K562 (cell line): ENCODE measurements at regions not wholly inside any gene's neighbourhood (a gene's known extent, or its start where the extent isn't known, plus 50 kb on each side); places are given as distances from the start of the nearest gene placed in this dataset.

ENCODE experiments used
- ATAC-seq: fragments of 200-7000 bp; cut with Tn5 transposase; 3 replicates; pipeline ENCODE4 v1.9.1; 2020; ENCODE audit warnings: moderate library complexity
- BruUV-seq: library from RNA; stranded (reverse); fragments of 400-500 nt; replicated peaks from 2 replicates; lab custom pipeline; 2021; lab: Mats Ljungman, UMichigan
- CTCF ChIA-PET: fragments of 300-600 bp; formaldehyde crosslinking; extraction: SDS; loops from one replicate; lab custom pipeline; 2021; ENCODE audit warnings: low intra/inter-chr PET ratio; lab: Yijun Ruan, JAX
- POLR2A ChIA-PET: fragments of 300-600, 350-650 bp; sonication (Branson Sonifier 250); formaldehyde crosslinking; extraction: SDS; loops from one replicate; lab custom pipeline; 2021; ENCODE audit warnings: antibody characterized with exemption, inconsistent platforms; lab: Yijun Ruan, JAX
- DNase-seq, 4 experiments: peaks; one replicate each; pipeline versions ENCODE4 v3.0.0 to v3.0.0-alpha.2; 2011 to 2018; ENCODE audit warnings: low spot score in 3 of 4, mixed read lengths in 3 of 4; ENCODE audit errors: extremely low read depth in 1 of 4
- FAIRE-seq: peaks from 2 replicates; lab custom pipeline; 2011; peaks lifted over from hg19 to GRCh38; lab: Jason Lieb, UNC
- H2AFZ ChIP-seq: 2 replicates; pipeline ENCODE4 v1.6.0; 2011; ENCODE audit warnings: low read depth, low read length, control low read depth, inconsistent platforms
- H3K27ac ChIP-seq: fragments of 200-600 bp; 3 replicates; pipeline ENCODE4 v1.8.0; 2011; ENCODE audit warnings: low read depth, mild to moderate bottlenecking, control low read depth, inconsistent platforms, low read length, moderate library complexity, mixed read lengths; ENCODE audit errors: extremely low read depth
- H3K27me3 ChIP-seq, 2 experiments: fragments of 300-600 bp in 1 of 2; 2 replicates in 1 of 2; 3 replicates in 1 of 2; pipeline versions ENCODE4 v1.6.0 to v1.8.0; 2011; ENCODE audit warnings: inconsistent platforms in 2 of 2, low read length in 2 of 2, mild to moderate bottlenecking in 1 of 2, mixed read lengths in 1 of 2, moderate library complexity in 1 of 2; ENCODE audit not compliant: control insufficient read depth in 2 of 2, insufficient read depth in 2 of 2
- H3K36me3 ChIP-seq: fragments of 300-600 bp; 3 replicates; pipeline ENCODE4 v1.8.0; 2011; ENCODE audit warnings: mild to moderate bottlenecking, low read length, inconsistent platforms; ENCODE audit not compliant: control insufficient read depth, insufficient read depth
- H3K4me1 ChIP-seq, 2 experiments: fragments of 200-600 bp in 1 of 2; replicated peaks in 1 of 2; 2 replicates in 1 of 2; 3 replicates in 1 of 2; pipeline versions ENCODE4 v1.5.1 to v1.8.0; 2011; ENCODE audit warnings: inconsistent platforms in 2 of 2, low read length in 2 of 2, mild to moderate bottlenecking in 1 of 2, mixed read lengths in 1 of 2, moderate library complexity in 1 of 2; ENCODE audit not compliant: control insufficient read depth in 2 of 2, insufficient read depth in 2 of 2
- H3K4me2 ChIP-seq: 2 replicates; pipeline ENCODE4 v1.6.1; 2011; ENCODE audit warnings: low read length, control low read depth, inconsistent platforms, mixed read lengths; ENCODE audit not compliant: insufficient read depth
- H3K4me3 ChIP-seq: fragments of 200-600 bp; sonication (generic), shearing (Covaris generic); 2 replicates; pipeline ENCODE4 v1.5.1; 2016; ENCODE audit warnings: control low read depth, inconsistent platforms
- H3K79me2 ChIP-seq: fragments of 200-600 bp; 3 replicates; pipeline ENCODE4 v1.8.0; 2011; ENCODE audit warnings: low read length, inconsistent platforms; ENCODE audit not compliant: control insufficient read depth, insufficient read depth
- H3K9ac ChIP-seq, 2 experiments: 2 replicates each; pipeline versions ENCODE4 v1.6.0 to v1.6.1; 2011; ENCODE audit warnings: low read depth in 2 of 2, low read length in 2 of 2, control low read depth in 1 of 2, inconsistent platforms in 1 of 2, mild to moderate bottlenecking in 1 of 2, mixed read lengths in 1 of 2; ENCODE audit not compliant: insufficient read depth in 1 of 2
- H3K9me1 ChIP-seq: one replicate; pipeline ENCODE4 v1.6.0; 2011; ENCODE audit warnings: inconsistent platforms, mild to moderate bottlenecking, low read length, moderate library complexity; ENCODE audit not compliant: control insufficient read depth, insufficient read depth
- H3K9me3 ChIP-seq: replicated peaks from 2 replicates; pipeline ENCODE4 v1.5.1; 2011; ENCODE audit warnings: low read depth, low read length, inconsistent platforms; ENCODE audit not compliant: control insufficient read depth, insufficient read depth
- H4K20me1 ChIP-seq: replicated peaks from 2 replicates; pipeline ENCODE4 v1.6.1; 2011; ENCODE audit warnings: low read length, inconsistent platforms, mixed read lengths; ENCODE audit not compliant: control insufficient read depth, insufficient read depth
- ARID1B ChIP-seq: fragments of 450-650 bp; IDR thresholded peaks from 2 replicates; pipeline ENCODE4 v1.6.1; 2016; ENCODE audit warnings: antibody characterized with exemption, mild to moderate bottlenecking, inconsistent platforms
- C11orf30 ChIP-seq: fragments of 450-650 bp; IDR thresholded peaks from 2 replicates; pipeline ENCODE4 v1.6.1; 2016; ENCODE audit warnings: low read depth, mild to moderate bottlenecking
- EP300 ChIP-seq: IDR thresholded peaks from 2 replicates; pipeline ENCODE4 v1.6.1; 2012; ENCODE audit warnings: low read length, improper control_type of control experiment
- FIP1L1 ChIP-seq: fragments of 200-400 bp; formaldehyde crosslinking; IDR thresholded peaks from 2 replicates; pipeline ENCODE4 v1.6.1; 2018; ENCODE audit warnings: mild to moderate bottlenecking, low read depth, low read length; ENCODE audit not compliant: poor library complexity, severe bottlenecking
- FOXJ2 ChIP-seq: fragments of 200-800 bp; sonication (Bioruptor generic); IDR thresholded peaks from 2 replicates; pipeline ENCODE4 v1.6.1; 2016; ENCODE audit warnings: missing genetic modification characterization, missing compliant biosample characterization
- L3MBTL2 ChIP-seq: fragments of 450-650 bp; IDR thresholded peaks from 2 replicates; pipeline ENCODE4 v1.6.1; 2016; ENCODE audit warnings: mild to moderate bottlenecking, moderate library complexity
- MAFG ChIP-seq: fragments of 450-650 bp; conservative IDR thresholded peaks from 2 replicates; pipeline ENCODE4 v1.6.1; 2016; ENCODE audit warnings: missing genetic modification characterization, missing compliant biosample characterization
- MECOM ChIP-seq: fragments of 250-450 bp; sonication (Bioruptor Pico); IDR thresholded peaks from 2 replicates; pipeline ENCODE4 v1.8.0; 2022; ENCODE audit warnings: inconsistent platforms
- PURB ChIP-seq: sonication (generic); formaldehyde crosslinking; IDR thresholded peaks from 2 replicates; pipeline ENCODE4 v1.9.0; 2021; ENCODE audit warnings: low read depth, mild to moderate bottlenecking, missing genetic modification reagents
- SREBF1 ChIP-seq: fragments of 150-350 bp; IDR thresholded peaks from 2 replicates; pipeline ENCODE4 v1.6.1; 2014; ENCODE audit warnings: antibody characterized with exemption, low read depth, low read length, borderline replicate concordance
- ZNF316 ChIP-seq: fragments of 450-650 bp; IDR thresholded peaks from 2 replicates; pipeline ENCODE4 v1.6.1; 2016
- ZSCAN29 ChIP-seq: fragments of 450-650 bp; IDR thresholded peaks from 2 replicates; pipeline ENCODE4 v1.6.1; 2017
- WGBS: fragments of 100-300 bp; shearing (Covaris generic); methylation state at CpG from one replicate; pipeline ENCODE4 v1.1.6; 2016; ENCODE audit warnings: low coverage, mixed read lengths; ENCODE audit not compliant: insufficient coverage; ENCODE audit errors: missing lambda C conversion rate; 5-methylcytosine and 5-hydroxymethylcytosine counted together
- in situ Hi-C: fragments of 300-500 bp; cut with MboI; formaldehyde crosslinking; loops from 4 replicates; pipeline ENCODE4 v1.15.0; 2018; ENCODE audit warnings: inconsistent platforms, mixed read lengths
- intact Hi-C: fragments of 100-400 bp; cut with micrococcal nuclease; formaldehyde crosslinking; loops from 2 replicates; pipeline ENCODE4 v1.14.2; 2022
- TF ChIP-seq, protein P1 (sequence below), 2 experiments: fragments of 450-650 bp; IDR thresholded peaks; 2 replicates each; pipeline ENCODE4 v1.6.1; 2018; ENCODE audit warnings: mild to moderate bottlenecking in 2 of 2, low read depth in 1 of 2; ENCODE audit not compliant: partially characterized antibody in 2 of 2
- TF ChIP-seq, protein P2 (sequence below): fragments of 450-650 bp; IDR thresholded peaks from 2 replicates; pipeline ENCODE4 v1.6.1; 2016

DNA sequence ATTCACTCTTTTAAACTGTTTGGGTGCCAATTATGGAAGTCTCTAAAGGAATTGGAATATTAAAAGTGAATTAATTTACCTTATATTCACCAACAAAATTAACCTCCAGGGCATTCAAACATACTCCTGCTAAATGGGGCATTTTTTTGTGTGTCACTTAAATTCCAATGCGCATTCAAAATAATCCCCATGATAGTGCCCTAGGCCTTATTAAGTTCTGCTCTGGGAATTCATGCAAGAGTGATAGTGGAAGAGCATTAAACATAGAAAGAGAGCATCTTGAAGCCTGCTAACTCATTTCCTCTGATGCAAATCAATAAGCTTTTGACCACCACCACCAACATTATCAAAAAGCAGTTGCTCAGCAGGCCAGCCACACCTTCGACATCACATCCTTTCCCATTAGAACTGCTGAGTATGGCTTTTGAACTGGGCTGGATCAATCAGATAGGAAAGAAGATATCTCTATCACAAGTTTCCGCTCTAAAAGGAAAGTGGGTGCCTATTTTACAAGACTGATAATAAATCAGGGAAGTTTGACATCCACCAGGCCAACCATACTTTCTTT is 156.7 kb downstream of the TMCO5A start:
- no peak for FAIRE-seq

More for the DNA sequence above, 156.7 kb downstream of the TMCO5A start:
- intact Hi-C loops (no loop called here), in situ Hi-C loops (no loop called here)
- Histone ChIP-seq H3K9me3 (no peaks in the 10 kb centered on the region), H3K4me2 (no peak overlapping the region), H4K20me1 (no peaks in the 10 kb centered on the region), H2AFZ (no peak overlapping the region), H3K9ac (no peak overlapping the region), H3K36me3 (no peaks in the 10 kb centered on the region), H3K27ac (no peak overlapping the region), H3K9me1 (no peaks in the 10 kb centered on the region), H3K27me3 (no peaks in the 10 kb centered on the region), H3K4me3 (no peak overlapping the region), H3K4me1 (no peaks in the 10 kb centered on the region), H3K79me2 (no peaks in the 10 kb centered on the region)
- ChIA-PET POLR2A (no interaction called here), CTCF (no interaction called here)
- no TSS peak for BruUV-seq
- no peak for TF ChIP-seq FIP1L1
- peak; percentile 30; the same call in 1 of the 2 replicates for TF ChIP-seq ZNF316
- TF ChIP-seq C11orf30 = 0 out of 2 replicates have a peak, but pooled peaks have one; percentile 24
- TF ChIP-seq, protein P1, sequence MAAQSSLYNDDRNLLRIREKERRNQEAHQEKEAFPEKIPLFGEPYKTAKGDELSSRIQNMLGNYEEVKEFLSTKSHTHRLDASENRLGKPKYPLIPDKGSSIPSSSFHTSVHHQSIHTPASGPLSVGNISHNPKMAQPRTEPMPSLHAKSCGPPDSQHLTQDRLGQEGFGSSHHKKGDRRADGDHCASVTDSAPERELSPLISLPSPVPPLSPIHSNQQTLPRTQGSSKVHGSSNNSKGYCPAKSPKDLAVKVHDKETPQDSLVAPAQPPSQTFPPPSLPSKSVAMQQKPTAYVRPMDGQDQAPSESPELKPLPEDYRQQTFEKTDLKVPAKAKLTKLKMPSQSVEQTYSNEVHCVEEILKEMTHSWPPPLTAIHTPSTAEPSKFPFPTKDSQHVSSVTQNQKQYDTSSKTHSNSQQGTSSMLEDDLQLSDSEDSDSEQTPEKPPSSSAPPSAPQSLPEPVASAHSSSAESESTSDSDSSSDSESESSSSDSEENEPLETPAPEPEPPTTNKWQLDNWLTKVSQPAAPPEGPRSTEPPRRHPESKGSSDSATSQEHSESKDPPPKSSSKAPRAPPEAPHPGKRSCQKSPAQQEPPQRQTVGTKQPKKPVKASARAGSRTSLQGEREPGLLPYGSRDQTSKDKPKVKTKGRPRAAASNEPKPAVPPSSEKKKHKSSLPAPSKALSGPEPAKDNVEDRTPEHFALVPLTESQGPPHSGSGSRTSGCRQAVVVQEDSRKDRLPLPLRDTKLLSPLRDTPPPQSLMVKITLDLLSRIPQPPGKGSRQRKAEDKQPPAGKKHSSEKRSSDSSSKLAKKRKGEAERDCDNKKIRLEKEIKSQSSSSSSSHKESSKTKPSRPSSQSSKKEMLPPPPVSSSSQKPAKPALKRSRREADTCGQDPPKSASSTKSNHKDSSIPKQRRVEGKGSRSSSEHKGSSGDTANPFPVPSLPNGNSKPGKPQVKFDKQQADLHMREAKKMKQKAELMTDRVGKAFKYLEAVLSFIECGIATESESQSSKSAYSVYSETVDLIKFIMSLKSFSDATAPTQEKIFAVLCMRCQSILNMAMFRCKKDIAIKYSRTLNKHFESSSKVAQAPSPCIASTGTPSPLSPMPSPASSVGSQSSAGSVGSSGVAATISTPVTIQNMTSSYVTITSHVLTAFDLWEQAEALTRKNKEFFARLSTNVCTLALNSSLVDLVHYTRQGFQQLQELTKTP (IDR thresholded peaks at IDR 0.05; ENCODE audit: low read depth in 1 of 2, partially characterized antibody in 2 of 2) = no peak
- TF ChIP-seq ARID1B = no peak
- 0 out of 2 replicates have a peak, but pooled peaks have one; percentile 7 for TF ChIP-seq MAFG
- TF ChIP-seq SREBF1 = no peak
- TF ChIP-seq ZSCAN29 = no peak
- TF ChIP-seq L3MBTL2 = no peak
- TF ChIP-seq PURB (CRISPR knock-in tag) = no peak
- TF ChIP-seq, protein P2, sequence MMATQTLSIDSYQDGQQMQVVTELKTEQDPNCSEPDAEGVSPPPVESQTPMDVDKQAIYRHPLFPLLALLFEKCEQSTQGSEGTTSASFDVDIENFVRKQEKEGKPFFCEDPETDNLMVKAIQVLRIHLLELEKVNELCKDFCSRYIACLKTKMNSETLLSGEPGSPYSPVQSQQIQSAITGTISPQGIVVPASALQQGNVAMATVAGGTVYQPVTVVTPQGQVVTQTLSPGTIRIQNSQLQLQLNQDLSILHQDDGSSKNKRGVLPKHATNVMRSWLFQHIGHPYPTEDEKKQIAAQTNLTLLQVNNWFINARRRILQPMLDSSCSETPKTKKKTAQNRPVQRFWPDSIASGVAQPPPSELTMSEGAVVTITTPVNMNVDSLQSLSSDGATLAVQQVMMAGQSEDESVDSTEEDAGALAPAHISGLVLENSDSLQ = peak; percentile 24; the same call in 1 of the 2 replicates
- TF ChIP-seq EP300 = 0 out of 2 replicates have a peak, but pooled peaks have one; percentile 8
- no peak for TF ChIP-seq MECOM (CRISPR knock-in tag)
- TF ChIP-seq FOXJ2 (tag) = no peak
- WGBS = 2% methylated on average over 3 of the region's 3 CpGs
- ATAC-seq (no peak), DNase-seq (no peak)
